NCI-H187 (cell line): ENCODE measurements at regions not wholly inside any gene's neighbourhood (a gene's known extent, or its start where the extent isn't known, plus 50 kb on each side); places are given as distances from the start of the nearest gene placed in this dataset.

Experiments used
- DNase-seq, 2 experiments: peaks; one replicate each; lab custom pipeline; 2025; lab: John Stamatoyannopoulos, UW

- no peak for DNase-seq
These were observed 101.0 kb upstream of the FLRT2 start for GRCh38 chr14:85428926-85429325.

GRCh38 chr14:85437148-85437547 lies 92.8 kb upstream of the FLRT2 start:
- DNase-seq = no peak

- no peak for DNase-seq
These were observed 91.9 kb upstream of the FLRT2 start for GRCh38 chr14:85438001-85438400.

- no peak for DNase-seq
These were observed 91.4 kb upstream of the FLRT2 start for GRCh38 chr14:85438481-85438942.

- DNase-seq = no peak
These were observed 90.1 kb upstream of the FLRT2 start for GRCh38 chr14:85439696-85440328.

GRCh38 chr14:85441909-85442643 lies 87.9 kb upstream of the FLRT2 start:
- no peak for DNase-seq

GRCh38 chr14:85442996-85443395 lies 86.9 kb upstream of the FLRT2 start:
- no peak for DNase-seq

- DNase-seq = peak; percentile 79 to 92
These were observed 85.3 kb upstream of the FLRT2 start for GRCh38 chr14:85444635-85445034.

- DNase-seq = no peak
These were observed 84.7 kb upstream of the FLRT2 start for GRCh38 chr14:85445151-85445795.

GRCh38 chr14:85447883-85448282 lies 82.1 kb upstream of the FLRT2 start:
- no peak for DNase-seq

- DNase-seq = no peak
These were observed 78.5 kb upstream of the FLRT2 start for GRCh38 chr14:85451421-85451820.

GRCh38 chr14:85453401-85454225 lies 76.3 kb upstream of the FLRT2 start:
- DNase-seq = no peak

GRCh38 chr14:85454226-85454813 lies 75.6 kb upstream of the FLRT2 start:
- no peak for DNase-seq

GRCh38 chr14:85459361-85460000 lies 70.5 kb upstream of the FLRT2 start:
- no peak for DNase-seq

GRCh38 chr14:85461432-85462133 lies 68.4 kb upstream of the FLRT2 start:
- DNase-seq = no peak

- peak; percentile 38 to 40 for DNase-seq
These were observed 66.4 kb upstream of the FLRT2 start for GRCh38 chr14:85463512-85463911.

- no peak for DNase-seq
These were observed 65.6 kb upstream of the FLRT2 start for GRCh38 chr14:85464135-85464895.

- no peak for DNase-seq
These were observed 63.3 kb upstream of the FLRT2 start for GRCh38 chr14:85466678-85467077.

- no peak for DNase-seq
These were observed 61.1 kb upstream of the FLRT2 start for GRCh38 chr14:85468816-85469215.

- DNase-seq = no peak
These were observed 58.8 kb upstream of the FLRT2 start for GRCh38 chr14:85471156-85471555.
